Lung microvascular endothelial cell (primary cell): ENCODE measurements at regions not wholly inside any gene's neighbourhood (a gene's known extent, or its start where the extent isn't known, plus 50 kb on each side); places are given as distances from the start of the nearest gene placed in this dataset.
A peak's percentile ranks its signal among the peaks of the same experiment; 100 is the strongest.
"Not testable (repeated sequence)": the region's sequence is repeated elsewhere in the genome, so short reads cannot be mapped to it uniquely, and the experiment has no call there.

Experiments used
- DNase-seq, 2 donors: peaks; one replicate each; pipeline versions ENCODE4 v3.0.0 to v3.0.0-alpha.2; 2010; ENCODE audit warnings: low read depth in 2 of 2

DNA sequence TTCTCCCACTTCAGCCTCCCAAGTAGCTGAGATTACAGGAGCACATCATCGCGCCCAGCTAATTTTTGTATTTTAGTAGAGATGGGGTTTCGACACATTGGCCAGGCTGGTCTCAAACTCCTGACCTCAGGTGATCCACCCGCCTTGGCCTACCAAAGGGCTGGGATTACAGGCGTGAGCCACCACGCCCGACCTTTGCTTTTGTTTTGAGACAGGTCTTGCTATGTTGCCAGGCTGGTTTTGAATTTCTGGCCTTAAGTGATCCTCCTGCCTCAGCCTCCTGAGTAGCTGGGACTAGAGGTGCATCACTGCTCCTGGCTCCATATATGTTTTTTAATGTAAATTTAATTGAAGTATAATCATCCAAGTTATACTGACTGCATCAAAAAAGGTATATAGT is 80.2 kb upstream of the NEK6 start:
- not testable (repeated sequence) for DNase-seq

GRCh38 chr9:124179196-124180071 is 78.3 kb upstream of the NEK6 start:
- DNase-seq = no peak

DNA sequence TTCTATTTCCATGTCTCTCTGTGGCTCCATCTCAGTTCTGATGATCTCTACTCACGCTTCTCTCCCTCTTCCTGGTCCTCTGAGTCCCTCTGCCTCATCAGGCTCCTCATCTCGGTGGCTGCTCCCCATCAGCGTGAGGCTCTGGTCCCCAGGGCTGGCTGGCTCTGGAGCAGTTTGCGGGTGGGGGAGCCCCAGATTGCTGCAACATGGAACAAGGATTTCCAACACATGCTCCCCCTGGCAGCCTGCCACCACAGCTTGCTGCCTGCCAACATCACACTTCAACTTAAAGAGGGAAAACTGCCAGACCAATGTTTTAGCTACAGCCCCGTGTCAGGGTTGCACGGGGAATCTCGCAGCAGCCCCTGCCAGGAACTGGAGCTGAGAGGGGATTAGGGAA is 77.2 kb upstream of the NEK6 start:
- peak; percentile 9 to 49 for DNase-seq

- DNase-seq = no peak
Measured at GRCh38 chr9:124182741-124183140, 75.0 kb upstream of the NEK6 start.

- DNase-seq = no peak
Measured at GRCh38 chr9:124183772-124184171, 74.0 kb upstream of the NEK6 start.

- no peak for DNase-seq
Measured at GRCh38 chr9:124185413-124185812, 72.3 kb upstream of the NEK6 start.

- DNase-seq = no peak
Measured at GRCh38 chr9:124187311-124187710, 70.4 kb upstream of the NEK6 start.

DNA sequence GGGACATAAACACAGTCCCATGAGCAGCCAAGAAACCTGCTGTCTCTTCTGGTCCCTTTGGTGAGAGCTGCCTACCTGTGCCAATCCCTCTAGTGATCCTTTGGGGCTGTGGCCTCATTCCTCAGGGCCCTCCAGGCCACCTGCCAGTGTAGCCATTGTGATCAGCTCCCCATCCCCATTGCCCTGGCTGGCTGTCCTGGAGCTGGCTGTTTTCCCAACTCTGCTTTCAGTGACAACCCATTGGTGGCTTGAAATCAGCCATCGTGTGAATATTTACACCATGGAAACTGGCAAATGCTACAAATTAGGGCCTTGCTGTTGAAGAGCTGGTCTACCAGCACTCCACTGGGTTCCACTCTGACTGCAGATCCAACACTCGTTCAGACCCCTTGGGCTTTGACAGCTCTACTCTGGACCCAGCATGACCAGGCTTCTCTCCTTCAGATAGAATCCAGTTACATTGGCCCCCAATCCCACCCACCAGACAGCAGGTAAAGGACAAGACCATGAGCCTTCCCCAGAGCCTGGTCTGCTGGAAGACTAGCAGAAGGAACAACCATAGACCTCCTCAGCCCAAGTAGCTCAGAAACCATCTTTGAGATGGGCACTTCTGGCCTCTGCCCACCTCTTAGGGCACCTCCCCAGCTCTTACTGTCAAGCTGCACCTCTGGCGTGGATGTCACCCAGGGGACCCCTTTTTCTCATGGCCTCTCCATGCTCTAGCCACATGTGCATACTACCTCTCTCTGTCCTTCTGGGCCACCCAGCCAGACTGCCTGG is 69.2 kb upstream of the NEK6 start:
- no peak for DNase-seq

DNA sequence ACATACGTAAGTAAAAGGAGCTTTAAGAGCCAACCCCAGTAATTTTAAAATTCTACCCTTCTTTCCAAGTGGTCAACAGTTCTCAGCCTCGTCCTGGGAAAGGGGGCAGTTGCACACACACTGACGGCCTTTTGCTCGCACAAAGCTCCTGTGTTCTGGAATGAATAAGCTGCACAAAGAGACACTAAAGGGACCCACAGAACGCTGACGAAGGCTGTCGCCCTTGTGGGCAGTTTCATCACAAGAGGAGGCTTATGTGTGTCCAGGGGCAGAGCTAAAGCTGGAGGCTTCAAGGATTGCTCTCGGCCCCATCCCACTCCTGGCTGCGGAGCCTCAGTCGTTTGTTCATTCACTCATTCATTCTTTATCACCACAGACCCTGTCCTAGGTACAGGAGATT is 67.0 kb upstream of the NEK6 start:
- no peak for DNase-seq

DNA sequence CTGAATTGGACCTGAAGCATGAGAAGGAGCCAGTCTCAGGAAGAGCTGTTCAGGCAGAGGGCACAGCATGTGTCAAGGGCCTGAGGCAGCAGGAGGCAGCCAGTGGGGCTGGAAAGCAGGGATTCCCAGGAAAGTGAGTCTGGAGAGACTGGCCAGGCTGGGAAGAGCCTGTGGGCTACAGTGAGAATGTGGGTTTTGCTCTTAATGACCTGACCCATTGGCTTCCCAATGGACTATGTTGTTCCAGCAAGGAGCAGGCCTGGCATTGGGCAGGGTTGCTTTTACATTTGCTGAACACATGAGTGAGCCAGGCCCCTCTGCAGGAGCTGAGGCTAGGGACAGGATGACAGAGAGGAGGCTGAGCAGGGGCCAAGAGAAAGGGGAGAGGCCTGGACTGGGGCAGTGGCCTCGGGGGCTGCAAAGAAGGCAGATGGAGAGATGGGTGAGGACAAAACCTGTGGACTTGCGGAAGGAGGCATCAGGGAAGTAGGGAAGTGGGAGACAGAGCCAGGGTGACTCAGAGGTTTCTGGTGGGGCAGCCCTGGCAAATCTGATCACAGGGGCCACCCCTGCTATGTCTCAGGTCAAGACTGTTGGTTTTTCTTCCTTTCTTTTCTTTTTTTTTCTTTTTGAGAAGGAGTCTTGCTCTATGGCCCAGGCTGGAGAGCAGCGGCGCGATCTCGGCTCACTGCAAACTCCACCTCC is 65.9 kb upstream of the NEK6 start:
- DNase-seq = no peak

GRCh38 chr9:124196814-124197176 is 61.0 kb upstream of the NEK6 start:
- no peak for DNase-seq

- DNase-seq = no peak
Measured at GRCh38 chr9:124197177-124198095, 60.3 kb upstream of the NEK6 start.

DNA sequence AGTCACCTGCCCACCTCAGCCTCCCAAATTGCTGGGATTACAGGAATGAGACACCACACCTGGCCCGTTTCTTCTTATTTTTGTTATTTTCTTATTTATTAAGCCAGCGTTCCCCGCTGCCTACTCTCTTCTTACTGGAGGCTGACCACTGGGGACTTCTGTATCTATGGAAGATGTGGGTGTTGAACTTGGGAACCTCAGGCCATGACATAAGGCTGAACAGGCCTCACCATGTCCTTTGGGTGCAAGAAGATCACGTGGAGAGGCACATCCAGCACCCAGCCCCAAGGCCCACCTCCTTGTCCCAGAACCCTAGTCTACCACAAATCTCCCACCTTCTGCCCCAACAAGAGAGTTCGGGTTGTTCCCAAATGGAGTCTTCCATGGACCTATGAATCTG is 59.4 kb upstream of the NEK6 start:
- DNase-seq = no peak

DNA sequence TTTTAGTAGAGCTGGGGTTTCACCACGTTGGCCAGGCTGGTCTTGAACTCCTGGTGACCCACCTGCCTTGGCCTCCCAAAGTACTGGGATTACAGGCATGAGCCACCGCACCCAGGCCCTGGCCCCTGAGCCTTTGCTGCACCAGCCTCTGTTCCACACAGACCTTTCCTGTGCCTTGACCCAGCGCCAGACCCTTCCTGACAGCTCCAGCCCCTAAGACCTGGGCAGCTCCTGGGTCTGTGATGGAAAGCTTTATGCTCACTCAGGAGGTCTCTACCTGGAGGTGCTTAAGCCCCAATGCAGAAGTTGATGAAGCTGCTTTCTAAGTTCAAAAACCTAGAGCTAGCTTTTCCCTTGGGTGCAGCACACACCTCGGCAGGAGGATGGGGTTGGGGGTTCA is 58.8 kb upstream of the NEK6 start:
- DNase-seq = no peak

DNA sequence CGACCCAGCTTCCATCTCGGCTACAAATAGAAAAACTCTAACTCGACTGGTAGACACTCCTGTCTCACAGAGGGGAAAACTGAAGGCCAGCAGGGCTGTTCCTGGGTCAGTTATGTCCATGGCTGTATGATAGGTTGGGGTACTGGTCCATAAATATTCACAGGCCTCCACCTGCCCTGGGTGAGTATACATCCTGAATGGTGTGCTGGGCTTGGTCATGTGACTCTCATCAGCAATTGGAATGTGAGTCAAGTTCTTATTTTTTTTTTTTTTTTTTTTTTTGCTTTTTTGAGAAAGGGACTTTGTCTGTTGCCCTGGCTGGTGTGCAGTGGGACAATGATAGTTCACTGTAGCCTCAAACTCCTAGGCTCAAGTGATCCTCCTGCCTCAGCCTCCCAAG is 58.3 kb upstream of the NEK6 start:
- DNase-seq = no peak

DNA sequence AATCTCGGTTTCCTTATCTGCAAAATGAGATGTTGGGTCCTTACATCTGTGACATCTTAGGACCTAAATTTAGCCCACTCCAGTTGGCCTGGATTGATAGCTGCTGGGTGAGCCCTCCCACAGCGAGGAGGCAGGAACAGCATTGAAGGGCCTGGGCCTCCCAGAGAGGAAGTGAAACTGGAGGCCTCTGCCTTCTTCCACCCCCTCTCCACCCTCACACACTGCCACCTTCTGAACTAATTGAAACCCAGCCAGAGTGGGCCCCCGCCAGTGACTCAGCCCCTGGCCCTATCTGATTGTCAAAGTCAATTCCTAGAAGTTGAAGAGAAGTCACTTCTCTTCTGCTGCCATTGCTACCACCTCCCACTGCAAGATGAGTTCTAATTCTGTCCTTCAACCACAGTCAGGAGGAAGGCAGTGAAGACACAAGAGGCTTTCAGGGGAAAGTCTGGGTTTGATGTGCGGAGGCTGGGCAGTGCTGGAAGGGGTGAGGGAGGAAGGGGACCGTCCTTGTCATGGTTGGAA is 55.2 kb upstream of the NEK6 start:
- peak in 1 of 2 donors; percentile 23 for DNase-seq

- no peak for DNase-seq
Measured at GRCh38 chr9:124205686-124206352, 51.9 kb upstream of the NEK6 start.

GRCh38 chr9:124206391-124206790 is 51.4 kb upstream of the NEK6 start:
- no peak for DNase-seq
